ENCODE measurements at regions not wholly inside any gene's neighbourhood (a gene's known extent, or its start where the extent isn't known, plus 50 kb on each side); places are given as distances from the start of the nearest gene placed in this dataset.

GRCh38 chr2:71790226-71791060 lies 337.1 kb downstream of the DYSF start:
- H3K27ac ChIP-seq (ENCODE audit: low read length, poor library complexity, severe bottlenecking) = no peak overlapping the region
- H3K14ac ChIP-seq (ENCODE audit: low read length in 2 of 2) = peak overlapping the region in 1 of 2 experiments; percentile 85
- peak overlapping the region in 1 of 2 experiments; percentile 17 for H3K23ac ChIP-seq (ENCODE audit: low read length in 2 of 2)

DNA sequence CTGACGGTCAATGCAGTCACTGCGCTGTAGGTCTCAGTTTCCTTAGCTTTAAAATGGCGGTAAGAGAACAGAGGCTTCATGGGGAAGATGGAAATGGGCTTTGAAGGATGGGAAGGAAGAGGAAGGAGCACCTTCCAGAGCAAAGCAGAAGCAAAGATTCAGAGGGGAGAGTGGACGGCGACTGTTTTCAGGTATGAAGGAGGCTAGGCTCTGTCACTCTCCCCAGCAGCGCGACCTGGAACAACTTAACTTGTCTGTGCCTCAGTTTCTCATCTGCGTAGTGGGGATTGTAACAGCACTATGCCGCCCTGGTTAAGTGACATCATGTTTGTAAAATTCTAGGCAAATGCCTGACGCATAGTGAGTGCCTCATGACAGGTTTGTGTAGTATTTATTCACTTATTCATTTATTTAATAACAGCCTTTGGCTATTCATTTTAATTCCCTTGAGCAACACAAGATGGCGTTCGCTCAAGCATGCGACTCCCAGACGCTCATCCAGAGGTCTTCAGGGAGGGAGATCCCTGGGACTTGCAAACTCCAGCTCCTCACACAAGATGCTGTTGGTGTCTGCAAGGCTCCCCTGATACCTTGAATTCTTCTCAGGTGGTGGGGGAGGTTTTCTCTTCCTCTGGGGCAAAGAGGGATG lies 336.3 kb downstream of the DYSF start:
- no peak overlapping the region for H2AFZ ChIP-seq (ENCODE audit: low read depth, low read length)
- H3K4me2 ChIP-seq (ENCODE audit: low read length, poor library complexity, severe bottlenecking) = no peak overlapping the region
- H3K4ac ChIP-seq (ENCODE audit: low read depth in 1 of 2, low read length in 2 of 2) = no peak overlapping the region
- peaks cover 28% of the 10 kb centered on the region for H3K4me1 ChIP-seq (ENCODE audit: control insufficient read depth, insufficient read depth, low read depth, low read length)
- no peak overlapping the region for H3K9ac ChIP-seq (ENCODE audit: low read length)
- no peak overlapping the region for H2BK5ac ChIP-seq (ENCODE audit: low read depth, low read length, poor library complexity, severe bottlenecking)
- no peaks in the 10 kb centered on the region for H3K36me3 ChIP-seq (ENCODE audit: control insufficient read depth in 1 of 2, insufficient read depth in 2 of 2, low read depth in 1 of 2, low read length in 2 of 2)
- H4K8ac ChIP-seq (ENCODE audit: low read length) = no peak overlapping the region
- no peak overlapping the region for H3K23ac ChIP-seq (ENCODE audit: low read length in 2 of 2)
- H2BK120ac ChIP-seq (ENCODE audit: low read depth, low read length) = no peak overlapping the region
- H3K4me3 ChIP-seq (ENCODE audit: insufficient read depth in 1 of 2, low read depth in 1 of 2, low read length in 2 of 2) = no peak overlapping the region
- no peaks in the 10 kb centered on the region for H3K9me3 ChIP-seq (ENCODE audit: control insufficient read depth, low read length)
- WGBS = 95% methylated on average over 12 of the region's 14 CpGs
- DNase-seq = no peak
- H2BK15ac ChIP-seq (ENCODE audit: low read depth, poor library complexity, severe bottlenecking) = no peak overlapping the region
- H3K27ac ChIP-seq (ENCODE audit: low read length, poor library complexity, severe bottlenecking) = no peak overlapping the region
- H3K27me3 ChIP-seq (ENCODE audit: control insufficient read depth in 1 of 2, insufficient read depth in 1 of 2, low read length in 2 of 2) = peaks cover 0 to 65% of the 10 kb centered on the region in 2 experiments
- H3K79me1 ChIP-seq (replicated peaks; ENCODE audit: low read length, poor library complexity, severe bottlenecking) = no peaks in the 10 kb centered on the region
- H2BK12ac ChIP-seq (ENCODE audit: low read length in 2 of 2) = no peak overlapping the region
- H2AK5ac ChIP-seq (ENCODE audit: low read length, severe bottlenecking) = no peak overlapping the region
- H3K18ac ChIP-seq (ENCODE audit: low read depth in 1 of 2, low read length in 2 of 2) = no peak overlapping the region
- no peak overlapping the region for H4K91ac ChIP-seq (ENCODE audit: low read length)
- no peak overlapping the region for H3K14ac ChIP-seq (ENCODE audit: low read length in 2 of 2)

More at GRCh38 chr2:71790226-71791060, 337.1 kb downstream of the DYSF start:
- Histone ChIP-seq H2AK5ac (ENCODE audit: low read length, severe bottlenecking) (no peak overlapping the region), H3K4me2 (ENCODE audit: low read length, poor library complexity, severe bottlenecking) (no peak overlapping the region), H3K4ac (ENCODE audit: low read depth in 1 of 2, low read length in 2 of 2) (no peak overlapping the region), H3K9ac (ENCODE audit: low read length) (no peak overlapping the region), H2BK120ac (ENCODE audit: low read depth, low read length) (no peak overlapping the region), H2BK12ac (ENCODE audit: low read length in 2 of 2) (peak overlapping the region in 1 of 2 experiments; percentile 13), H3K79me1 (replicated peaks; ENCODE audit: low read length, poor library complexity, severe bottlenecking) (no peaks in the 10 kb centered on the region), H3K18ac (ENCODE audit: low read depth in 1 of 2, low read length in 2 of 2) (peak overlapping the region in 1 of 2 experiments; percentile 28), H3K4me3 (ENCODE audit: insufficient read depth in 1 of 2, low read depth in 1 of 2, low read length in 2 of 2) (no peak overlapping the region), H2BK5ac (ENCODE audit: low read depth, low read length, poor library complexity, severe bottlenecking) (no peak overlapping the region), H2BK15ac (ENCODE audit: low read depth, poor library complexity, severe bottlenecking) (no peak overlapping the region), H4K91ac (ENCODE audit: low read length) (no peak overlapping the region), H2AFZ (ENCODE audit: low read depth, low read length) (no peak overlapping the region), H3K27me3 (ENCODE audit: control insufficient read depth in 1 of 2, insufficient read depth in 1 of 2, low read length in 2 of 2) (peaks cover 0 to 70% of the 10 kb centered on the region in 2 experiments), H4K8ac (ENCODE audit: low read length) (no peak overlapping the region), H3K9me3 (ENCODE audit: control insufficient read depth, low read length) (no peaks in the 10 kb centered on the region), H3K4me1 (ENCODE audit: control insufficient read depth, insufficient read depth, low read depth, low read length) (peaks cover 25% of the 10 kb centered on the region), H3K36me3 (ENCODE audit: control insufficient read depth in 1 of 2, insufficient read depth in 2 of 2, low read depth in 1 of 2, low read length in 2 of 2) (no peaks in the 10 kb centered on the region)
- 82% methylated on average over 11 of the region's 11 CpGs for WGBS
- DNase-seq = no peak

- no peak overlapping the region for H3K14ac ChIP-seq (ENCODE audit: low read length in 2 of 2)
- peaks cover 0 to 55% of the 10 kb centered on the region in 2 experiments for H3K27me3 ChIP-seq (ENCODE audit: control insufficient read depth in 1 of 2, insufficient read depth in 1 of 2, low read length in 2 of 2)
Measured at GRCh38 chr2:71788601-71789240, 335.4 kb downstream of the DYSF start.

GRCh38 chr2:71788186-71788525 lies 334.8 kb downstream of the DYSF start:
- Histone ChIP-seq H3K9ac (ENCODE audit: low read length) (no peak overlapping the region), H3K4me1 (ENCODE audit: control insufficient read depth, insufficient read depth, low read depth, low read length) (peaks cover 22% of the 10 kb centered on the region), H3K9me3 (ENCODE audit: control insufficient read depth, low read length) (no peaks in the 10 kb centered on the region), H2BK5ac (ENCODE audit: low read depth, low read length, poor library complexity, severe bottlenecking) (no peak overlapping the region), H2BK15ac (ENCODE audit: low read depth, poor library complexity, severe bottlenecking) (no peak overlapping the region), H3K4me2 (ENCODE audit: low read length, poor library complexity, severe bottlenecking) (no peak overlapping the region), H2BK120ac (ENCODE audit: low read depth, low read length) (no peak overlapping the region), H4K8ac (ENCODE audit: low read length) (no peak overlapping the region), H3K36me3 (ENCODE audit: control insufficient read depth in 1 of 2, insufficient read depth in 2 of 2, low read depth in 1 of 2, low read length in 2 of 2) (no peaks in the 10 kb centered on the region), H3K4ac (ENCODE audit: low read depth in 1 of 2, low read length in 2 of 2) (no peak overlapping the region), H3K79me1 (replicated peaks; ENCODE audit: low read length, poor library complexity, severe bottlenecking) (no peaks in the 10 kb centered on the region), H3K14ac (ENCODE audit: low read length in 2 of 2) (no peak overlapping the region), H3K27me3 (ENCODE audit: control insufficient read depth in 1 of 2, insufficient read depth in 1 of 2, low read length in 2 of 2) (peaks cover 0 to 54% of the 10 kb centered on the region in 2 experiments), H2AFZ (ENCODE audit: low read depth, low read length) (no peak overlapping the region), H3K27ac (ENCODE audit: low read length, poor library complexity, severe bottlenecking) (no peak overlapping the region), H3K4me3 (ENCODE audit: insufficient read depth in 1 of 2, low read depth in 1 of 2, low read length in 2 of 2) (no peak overlapping the region), H4K91ac (ENCODE audit: low read length) (no peak overlapping the region), H2AK5ac (ENCODE audit: low read length, severe bottlenecking) (no peak overlapping the region), H2BK12ac (ENCODE audit: low read length in 2 of 2) (no peak overlapping the region), H3K18ac (ENCODE audit: low read depth in 1 of 2, low read length in 2 of 2) (no peak overlapping the region), H3K23ac (ENCODE audit: low read length in 2 of 2) (no peak overlapping the region)
- WGBS = 86% methylated on average over 7 of the region's 7 CpGs
- DNase-seq = no peak

More at GRCh38 chr2:71788601-71789240, 335.4 kb downstream of the DYSF start:
- Histone ChIP-seq H3K27ac (ENCODE audit: low read length, poor library complexity, severe bottlenecking) (no peak overlapping the region), H3K4me3 (ENCODE audit: insufficient read depth in 1 of 2, low read depth in 1 of 2, low read length in 2 of 2) (no peak overlapping the region), H2AFZ (ENCODE audit: low read depth, low read length) (no peak overlapping the region), H3K4ac (ENCODE audit: low read depth in 1 of 2, low read length in 2 of 2) (no peak overlapping the region), H3K23ac (ENCODE audit: low read length in 2 of 2) (no peak overlapping the region), H4K91ac (ENCODE audit: low read length) (no peak overlapping the region), H2BK15ac (ENCODE audit: low read depth, poor library complexity, severe bottlenecking) (no peak overlapping the region), H3K36me3 (ENCODE audit: control insufficient read depth in 1 of 2, insufficient read depth in 2 of 2, low read depth in 1 of 2, low read length in 2 of 2) (no peaks in the 10 kb centered on the region), H3K9ac (ENCODE audit: low read length) (no peak overlapping the region), H3K9me3 (ENCODE audit: control insufficient read depth, low read length) (no peaks in the 10 kb centered on the region), H3K18ac (ENCODE audit: low read depth in 1 of 2, low read length in 2 of 2) (no peak overlapping the region), H2BK12ac (ENCODE audit: low read length in 2 of 2) (no peak overlapping the region), H2BK5ac (ENCODE audit: low read depth, low read length, poor library complexity, severe bottlenecking) (no peak overlapping the region), H4K8ac (ENCODE audit: low read length) (no peak overlapping the region), H3K4me1 (ENCODE audit: control insufficient read depth, insufficient read depth, low read depth, low read length) (peaks cover 26% of the 10 kb centered on the region), H3K79me1 (replicated peaks; ENCODE audit: low read length, poor library complexity, severe bottlenecking) (no peaks in the 10 kb centered on the region), H2AK5ac (ENCODE audit: low read length, severe bottlenecking) (no peak overlapping the region), H2BK120ac (ENCODE audit: low read depth, low read length) (no peak overlapping the region), H3K4me2 (ENCODE audit: low read length, poor library complexity, severe bottlenecking) (no peak overlapping the region)
- no peak for DNase-seq
- WGBS = 97% methylated on average over 9 of the region's 9 CpGs

Measured in mesenchymal stem cell (in vitro differentiated cells and primary cell).